SK-N-SH (cell line): ENCODE measurements at regions not wholly inside any gene's neighbourhood (a gene's known extent, or its start where the extent isn't known, plus 50 kb on each side); places are given as distances from the start of the nearest gene placed in this dataset.

Source experiments
- CTCF ChIA-PET: fragments of 300-600, 350-600 bp; formaldehyde crosslinking; extraction: SDS; loops from one replicate; lab custom pipeline; 2021; lab: Yijun Ruan, JAX
- POLR2A ChIA-PET: fragments of 350-600 bp; sonication (Branson Sonifier 250); formaldehyde crosslinking; extraction: SDS; loops from one replicate; lab custom pipeline; 2020; ENCODE audit warnings: antibody characterized with exemption, inconsistent platforms; lab: Yijun Ruan, JAX
- DNase-seq: peaks from one replicate; pipeline ENCODE4 v3.0.0; 2012
- H2AFZ ChIP-seq: fragments of 200-600 bp; sonication (generic); 2 replicates; pipeline ENCODE4 v1.8.1; 2016; ENCODE audit warnings: antibody characterized with exemption, mild to moderate bottlenecking, low read depth
- H3F3A ChIP-seq: fragments of 200-600 bp; sonication (generic); replicated peaks from 2 replicates; pipeline ENCODE3; 2016; ENCODE audit warnings: antibody characterized with exemption, mild to moderate bottlenecking; ENCODE audit not compliant: insufficient read depth
- H3K27ac ChIP-seq, 2 experiments: fragments of 200-500 bp in 1 of 2; fragments of 200-600 bp in 1 of 2; sonication (Bioruptor generic) in 1 of 2; sonication (generic), shearing (Covaris generic) in 1 of 2; 2 replicates each; pipeline versions ENCODE4 v1.5.1 to v1.6.1; 2014 to 2016; ENCODE audit warnings: low read depth in 2 of 2, inconsistent platforms in 1 of 2, low read length in 1 of 2, mild to moderate bottlenecking in 1 of 2, mixed read lengths in 1 of 2
- H3K27me3 ChIP-seq: fragments of 200-600 bp; sonication (generic), shearing (Covaris generic); 2 replicates; pipeline ENCODE4 v1.6.1; 2016; ENCODE audit warnings: mixed run types; ENCODE audit not compliant: insufficient read depth
- H3K36me3 ChIP-seq, 2 experiments: fragments of 200-500 bp in 1 of 2; fragments of 200-600 bp in 1 of 2; sonication (Bioruptor generic) in 1 of 2; sonication (generic) in 1 of 2; replicated peaks in 1 of 2; 2 replicates each; pipeline versions ENCODE3 to v1.5.1; 2014 to 2016; ENCODE audit warnings: low read length in 1 of 2, mild to moderate bottlenecking in 1 of 2; ENCODE audit not compliant: insufficient read depth in 2 of 2, control insufficient read depth in 1 of 2
- H3K4me1 ChIP-seq, 2 experiments: fragments of 200-500 bp in 1 of 2; fragments of 200-600 bp in 1 of 2; sonication (Bioruptor generic) in 1 of 2; sonication (generic), shearing (Covaris generic) in 1 of 2; 2 replicates each; pipeline versions ENCODE4 v1.5.1 to v1.6.1; 2014 to 2016; ENCODE audit warnings: low read depth in 1 of 2, low read length in 1 of 2, mixed run types in 1 of 2; ENCODE audit not compliant: insufficient read depth in 2 of 2, control insufficient read depth in 1 of 2
- H3K4me2 ChIP-seq: fragments of 200-600 bp; sonication (generic), shearing (Covaris generic); 2 replicates; pipeline ENCODE4 v1.6.1; 2017; ENCODE audit warnings: mixed run types
- H3K4me3 ChIP-seq, 2 experiments: fragments of 200-500 bp in 1 of 2; fragments of 200-600 bp in 1 of 2; sonication (Bioruptor generic) in 1 of 2; sonication (generic), shearing (Covaris generic) in 1 of 2; 2 replicates each; pipeline versions ENCODE4 v1.5.1 to v1.8.1; 2014 to 2016; ENCODE audit warnings: low read depth in 2 of 2, inconsistent platforms in 1 of 2, low read length in 1 of 2, mild to moderate bottlenecking in 1 of 2, mixed read lengths in 1 of 2, moderate library complexity in 1 of 2
- H3K79me2 ChIP-seq: fragments of 200-600 bp; sonication (generic); 2 replicates; pipeline ENCODE4 v1.8.1; 2017; ENCODE audit warnings: mild to moderate bottlenecking; ENCODE audit not compliant: insufficient read depth
- H3K9ac ChIP-seq: fragments of 200-600 bp; sonication (generic); 2 replicates; pipeline ENCODE4 v1.6.1; 2017; ENCODE audit warnings: mixed run types
- H3K9me2 ChIP-seq: fragments of 200-600 bp; sonication (generic); 2 replicates; pipeline ENCODE4 v1.6.1; 2017; ENCODE audit warnings: mixed run types
- H3K9me3 ChIP-seq: fragments of 200-600 bp; sonication (generic); 2 replicates; pipeline ENCODE4 v1.6.1; 2017; ENCODE audit warnings: mixed run types, mild to moderate bottlenecking, moderate library complexity
- H4K20me1 ChIP-seq: fragments of 200-600 bp; sonication (generic); 2 replicates; pipeline ENCODE4 v1.6.1; 2017; ENCODE audit warnings: mild to moderate bottlenecking, mixed run types; ENCODE audit not compliant: insufficient read depth
- CHD2 ChIP-seq: fragments of 150-350 bp; IDR thresholded peaks from 2 replicates; pipeline ENCODE4 v1.6.1; 2018; ENCODE audit warnings: low read length; ENCODE audit not compliant: partially characterized antibody
- ELF1 ChIP-seq: IDR thresholded peaks from 2 replicates; pipeline ENCODE4 v1.4.0; 2012
- EP300 ChIP-seq, 2 experiments: IDR thresholded peaks; 2 replicates each; pipeline versions ENCODE4 v1.4.0 to v1.6.1; 2012; ENCODE audit warnings: borderline replicate concordance in 1 of 2, low read depth in 1 of 2, low read length in 1 of 2
- EZH2phosphoT487 ChIP-seq: fragments of 200-600 bp; sonication (generic); IDR thresholded peaks from 2 replicates; pipeline ENCODE4 v1.6.1; 2017; ENCODE audit warnings: low read depth, mixed run types, mild to moderate bottlenecking, antibody characterized with exemption, moderate library complexity, borderline replicate concordance
- FOSL2 ChIP-seq: IDR thresholded peaks from 2 replicates; pipeline ENCODE4 v1.4.0; 2012; ENCODE audit warnings: low read depth, mild to moderate bottlenecking, moderate library complexity, borderline replicate concordance
- FOXM1 ChIP-seq: IDR thresholded peaks from 2 replicates; pipeline ENCODE4 v1.4.0; 2012; ENCODE audit warnings: low read depth, mild to moderate bottlenecking
- GABPA ChIP-seq: IDR thresholded peaks from 2 replicates; pipeline ENCODE4 v1.4.0; 2012; ENCODE audit warnings: low read depth, mild to moderate bottlenecking
- GATA2 ChIP-seq: sonication (generic); formaldehyde crosslinking; IDR thresholded peaks from 2 replicates; pipeline ENCODE4 v1.5.0; 2020; ENCODE audit warnings: mild to moderate bottlenecking, missing genetic modification reagents
- JUND ChIP-seq: IDR thresholded peaks from 2 replicates; pipeline ENCODE4 v1.4.0; 2012
- RAD21 ChIP-seq: IDR thresholded peaks from 2 replicates; pipeline ENCODE4 v1.6.1; 2012; ENCODE audit warnings: mild to moderate bottlenecking, low read length
- RXRA ChIP-seq: IDR thresholded peaks from 2 replicates; pipeline ENCODE4 v1.4.0; 2012; ENCODE audit warnings: low read depth, mild to moderate bottlenecking, borderline replicate concordance
- TCF12 ChIP-seq: IDR thresholded peaks from 2 replicates; pipeline ENCODE4 v1.4.0; 2012
- TEAD4 ChIP-seq: IDR thresholded peaks from 2 replicates; pipeline ENCODE4 v1.4.0; 2012; ENCODE audit warnings: mild to moderate bottlenecking, borderline replicate concordance; ENCODE audit not compliant: insufficient read depth
- USF2 ChIP-seq: fragments of 150-350 bp; IDR thresholded peaks from 2 replicates; pipeline ENCODE4 v1.6.1; 2017; ENCODE audit warnings: antibody characterized with exemption, low read length, low read depth, borderline replicate concordance
- YY1 ChIP-seq: IDR thresholded peaks from 2 replicates; pipeline ENCODE4 v1.4.0; 2012; ENCODE audit warnings: low read depth, mild to moderate bottlenecking
- WGBS: methylation state at CpG from one replicate; pipeline ENCODE4 v1.1.6; 2017; ENCODE audit warnings: low lambda C conversion rate; 5-methylcytosine and 5-hydroxymethylcytosine counted together
- TF ChIP-seq, protein P1 (sequence below): IDR thresholded peaks from 2 replicates; pipeline ENCODE4 v1.4.0; 2012; ENCODE audit warnings: low read depth
- TF ChIP-seq, protein P2 (sequence below): IDR thresholded peaks from 2 replicates; pipeline ENCODE4 v1.4.0; 2012; ENCODE audit warnings: low read depth, borderline replicate concordance
- TF ChIP-seq, protein P3 (sequence below): fragments of 150-350 bp; IDR thresholded peaks from 2 replicates; pipeline ENCODE4 v1.6.1; 2016; ENCODE audit warnings: mild to moderate bottlenecking, low read depth, low read length

GRCh38 chr13:104267206-104267811 lies 1201.1 kb upstream of the SLC10A2 start:
- Histone ChIP-seq H3K27ac (no peak overlapping the region; a peak in 1 of 4 replicates), H3K79me2 (no peaks in the 10 kb centered on the region), H3K9me3 (no peaks in the 10 kb centered on the region), H3F3A (no peaks in the 10 kb centered on the region), H3K4me2 (no peak overlapping the region), H3K4me1 (no peaks in the 10 kb centered on the region), H3K27me3 (no peaks in the 10 kb centered on the region), H2AFZ (no peak overlapping the region), H4K20me1 (no peaks in the 10 kb centered on the region), H3K36me3 (no peaks in the 10 kb centered on the region), H3K9me2 (no peaks in the 10 kb centered on the region), H3K4me3 (no peak overlapping the region), H3K9ac (no peak overlapping the region)
- ChIA-PET CTCF (no interaction called here), POLR2A (no interaction called here)
- DNase-seq: no peak
- WGBS: 60% methylated on average over 6 of the region's 6 CpGs
- no peak for TF ChIP-seq GABPA
- TF ChIP-seq, protein P1, sequence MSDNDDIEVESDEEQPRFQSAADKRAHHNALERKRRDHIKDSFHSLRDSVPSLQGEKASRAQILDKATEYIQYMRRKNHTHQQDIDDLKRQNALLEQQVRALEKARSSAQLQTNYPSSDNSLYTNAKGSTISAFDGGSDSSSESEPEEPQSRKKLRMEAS: no peak
- TF ChIP-seq FOXM1: no peak
- no peak for TF ChIP-seq FOSL2

GRCh38 chr13:104256701-104257100 lies 1190.5 kb upstream of the SLC10A2 start:
- TF ChIP-seq GATA2 (CRISPR knock-in tag) (no peak), TEAD4 (no peak), RXRA (no peak)
- ChIA-PET POLR2A (no interaction called here), CTCF (no interaction called here)
- 68% methylated on average over 3 of the region's 3 CpGs for WGBS
- Histone ChIP-seq H2AFZ (no peak overlapping the region), H3K9me3 (no peaks in the 10 kb centered on the region), H3K27ac (no peak overlapping the region), H3K4me1 (no peaks in the 10 kb centered on the region; a peak in 1 of 4 replicates), H3K9ac (no peak overlapping the region), H4K20me1 (no peaks in the 10 kb centered on the region), H3K27me3 (no peaks in the 10 kb centered on the region), H3K79me2 (no peaks in the 10 kb centered on the region), H3K4me2 (no peak overlapping the region), H3F3A (no peaks in the 10 kb centered on the region), H3K4me3 (no peak overlapping the region), H3K36me3 (no peaks in the 10 kb centered on the region), H3K9me2 (no peaks in the 10 kb centered on the region)
- no peak for DNase-seq

- TF ChIP-seq ELF1 (no peak), USF2 (no peak), GABPA (no peak), JUND (no peak), EP300 (IDR thresholded peaks at IDR 0.05; ENCODE audit: borderline replicate concordance in 1 of 2, low read depth in 1 of 2, low read length in 1 of 2) (no peak), YY1 (no peak), RXRA (no peak), CHD2 (no peak), FOXM1 (no peak), TCF12 (no peak), RAD21 (no peak), EZH2phosphoT487 (no peak)
- TF ChIP-seq, protein P2, sequence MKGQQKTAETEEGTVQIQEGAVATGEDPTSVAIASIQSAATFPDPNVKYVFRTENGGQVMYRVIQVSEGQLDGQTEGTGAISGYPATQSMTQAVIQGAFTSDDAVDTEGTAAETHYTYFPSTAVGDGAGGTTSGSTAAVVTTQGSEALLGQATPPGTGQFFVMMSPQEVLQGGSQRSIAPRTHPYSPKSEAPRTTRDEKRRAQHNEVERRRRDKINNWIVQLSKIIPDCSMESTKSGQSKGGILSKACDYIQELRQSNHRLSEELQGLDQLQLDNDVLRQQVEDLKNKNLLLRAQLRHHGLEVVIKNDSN: no peak
- TF ChIP-seq, protein P3, sequence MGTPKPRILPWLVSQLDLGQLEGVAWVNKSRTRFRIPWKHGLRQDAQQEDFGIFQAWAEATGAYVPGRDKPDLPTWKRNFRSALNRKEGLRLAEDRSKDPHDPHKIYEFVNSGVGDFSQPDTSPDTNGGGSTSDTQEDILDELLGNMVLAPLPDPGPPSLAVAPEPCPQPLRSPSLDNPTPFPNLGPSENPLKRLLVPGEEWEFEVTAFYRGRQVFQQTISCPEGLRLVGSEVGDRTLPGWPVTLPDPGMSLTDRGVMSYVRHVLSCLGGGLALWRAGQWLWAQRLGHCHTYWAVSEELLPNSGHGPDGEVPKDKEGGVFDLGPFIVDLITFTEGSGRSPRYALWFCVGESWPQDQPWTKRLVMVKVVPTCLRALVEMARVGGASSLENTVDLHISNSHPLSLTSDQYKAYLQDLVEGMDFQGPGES: no peak
- H3K27me3 ChIP-seq: no peaks in the 10 kb centered on the region
- POLR2A ChIA-PET: no interaction called here
- no peak for DNase-seq
- H3K9ac ChIP-seq: no peak overlapping the region
- CTCF ChIA-PET: no interaction called here
- no peak overlapping the region for H3K27ac ChIP-seq
- H2AFZ ChIP-seq: no peak overlapping the region
- no peaks in the 10 kb centered on the region for H3K9me3 ChIP-seq
- 57% methylated on average over 5 of the region's 5 CpGs for WGBS
- H4K20me1 ChIP-seq: no peaks in the 10 kb centered on the region
- no peak overlapping the region for H3K4me2 ChIP-seq
- H3F3A ChIP-seq: no peaks in the 10 kb centered on the region
- no peaks in the 10 kb centered on the region for H3K36me3 ChIP-seq
- H3K79me2 ChIP-seq: no peaks in the 10 kb centered on the region
- H3K4me3 ChIP-seq: no peak overlapping the region
- H3K4me1 ChIP-seq: no peaks in the 10 kb centered on the region; a peak in 1 of 4 replicates
- no peaks in the 10 kb centered on the region for H3K9me2 ChIP-seq
Measured at GRCh38 chr13:104253063-104253680, 1187.0 kb upstream of the SLC10A2 start.
